Breast epithelium (tissue), 4 donors: ENCODE measurements at regions not wholly inside any gene's neighbourhood (a gene's known extent, or its start where the extent isn't known, plus 50 kb on each side); places are given as distances from the start of the nearest gene placed in this dataset.

Experiments used
- DNase-seq, 2 donors: peaks; one replicate each; pipeline ENCODE4 v3.0.0-alpha.2; 2019; ENCODE audit warnings: low spot score in 2 of 2
- H3K27ac ChIP-seq, 2 donors: fragments of 200-600 bp; sonication (generic) in 1 of 2; one replicate each; pipeline ENCODE4 v1.5.1; 2016 to 2019; ENCODE audit warnings: mild to moderate bottlenecking in 1 of 2
- H3K27me3 ChIP-seq, 2 donors: fragments of 200-600 bp; sonication (generic) in 1 of 2; one replicate each; pipeline versions ENCODE4 v1.5.1 to v1.6.0; 2017 to 2019; ENCODE audit warnings: control low read depth in 1 of 2, mild to moderate bottlenecking in 1 of 2
- H3K36me3 ChIP-seq: fragments of 200-600 bp; one replicate; pipeline ENCODE4 v1.5.1; 2019
- H3K4me1 ChIP-seq, 2 donors: fragments of 200-600 bp; sonication (generic); one replicate each; pipeline ENCODE4 v1.5.1; 2016 to 2019; ENCODE audit warnings: control low read depth in 1 of 2
- H3K4me3 ChIP-seq, 3 donors: fragments of 200-600 bp; sonication (generic); 1 replicate in 2 of 3; 2 replicates in 1 of 3; pipeline ENCODE4 v1.5.1; 2016 to 2019; ENCODE audit warnings: mild to moderate bottlenecking in 3 of 3, moderate library complexity in 2 of 3
- H3K9me3 ChIP-seq, 2 donors: fragments of 200-600 bp; sonication (generic) in 1 of 2; one replicate each; pipeline ENCODE4 v1.5.1; 2016 to 2019; ENCODE audit warnings: control low read depth in 1 of 2
- CTCF ChIP-seq, 3 donors: fragments of 450-650 bp; IDR thresholded peaks; one replicate each; pipeline ENCODE4 v1.5.1; 2016 to 2017; ENCODE audit warnings: antibody characterized with exemption in 3 of 3, mild to moderate bottlenecking in 3 of 3, moderate library complexity in 3 of 3
- POLR2A ChIP-seq: fragments of 450-650 bp; IDR thresholded peaks from one replicate; pipeline ENCODE4 v1.6.1; 2016; ENCODE audit warnings: antibody characterized with exemption, mild to moderate bottlenecking, moderate library complexity
- POLR2AphosphoS5 ChIP-seq, 3 donors: sonication (generic); formaldehyde crosslinking; IDR thresholded peaks; one replicate each; pipeline ENCODE4 v1.6.1; 2017; ENCODE audit warnings: antibody characterized with exemption in 3 of 3
- intact Hi-C: fragments of 100-400 bp; cut with DNase I; formaldehyde crosslinking; loops from one replicate; pipeline ENCODE4 v1.15.1; 2023; ENCODE audit warnings: low total_unique reads

DNA sequence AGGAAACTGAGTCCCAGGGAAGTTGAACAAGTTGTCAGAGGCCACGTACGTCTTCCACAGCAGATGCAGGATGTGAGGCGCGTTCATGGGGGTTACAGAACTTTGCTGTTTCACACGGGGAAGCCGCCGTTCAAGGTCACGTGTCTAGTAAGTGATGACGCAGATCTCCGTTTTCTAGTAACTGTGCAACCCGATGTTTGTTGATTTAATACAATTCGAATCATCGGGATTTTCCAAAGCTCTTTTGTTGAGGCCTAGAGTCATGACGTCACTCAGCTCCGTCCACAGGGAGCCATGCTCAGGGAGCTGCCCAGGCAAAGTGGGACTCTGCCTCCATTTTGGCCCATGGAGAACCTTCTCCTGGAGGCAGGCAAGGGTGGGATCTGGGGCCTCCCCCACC is 1121.8 kb downstream of the TBC1D22A start:
- intact Hi-C loops = no loop called here
- TF ChIP-seq POLR2AphosphoS5 (IDR thresholded peaks at IDR 0.05) (no peak), POLR2A (no peak), CTCF (IDR thresholded peaks at IDR 0.05) (no peak)

DNA sequence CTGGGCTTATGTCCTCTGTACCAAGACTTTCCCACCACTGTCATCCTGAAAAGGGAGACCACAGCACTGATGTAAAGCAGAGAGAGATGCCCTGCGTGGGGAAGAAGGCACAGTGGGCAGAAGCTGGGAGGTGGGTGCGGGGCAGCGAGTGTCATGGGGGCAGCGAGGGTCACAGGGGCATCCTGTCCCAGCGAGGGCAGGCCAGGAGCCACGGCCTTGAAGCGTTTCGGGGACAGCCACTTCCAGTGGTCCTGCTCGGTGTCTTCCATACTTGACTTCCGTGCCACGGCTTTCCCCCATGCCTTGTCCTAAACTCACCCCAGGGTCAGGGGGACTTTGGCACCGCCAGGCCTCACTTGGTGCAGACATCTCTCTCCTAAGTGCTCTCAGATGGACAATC is 1121.3 kb downstream of the TBC1D22A start:
- Histone ChIP-seq H3K36me3 (no peaks in the 10 kb centered on the region), H3K4me3 (no peak overlapping the region), H3K9me3 (no peaks in the 10 kb centered on the region), H3K27ac (no peak overlapping the region), H3K4me1 (no peaks in the 10 kb centered on the region), H3K27me3 (peaks cover 0 to 12% of the 10 kb centered on the region in 2 donors)
- intact Hi-C loops = no loop called here
- no peak for TF ChIP-seq CTCF (IDR thresholded peaks at IDR 0.05)
- TF ChIP-seq POLR2A = no peak
- no peak for TF ChIP-seq POLR2AphosphoS5 (IDR thresholded peaks at IDR 0.05)
- no peak for DNase-seq

More for the DNA sequence above, 1121.8 kb downstream of the TBC1D22A start:
- Histone ChIP-seq H3K9me3 (no peaks in the 10 kb centered on the region), H3K4me1 (no peaks in the 10 kb centered on the region), H3K27ac (no peak overlapping the region), H3K36me3 (no peaks in the 10 kb centered on the region), H3K27me3 (peaks cover 0 to 14% of the 10 kb centered on the region in 2 donors), H3K4me3 (no peak overlapping the region)
- DNase-seq = no peak

GRCh38 chr22:47879346-47879745 is 1116.9 kb downstream of the TBC1D22A start:
- H3K4me1 ChIP-seq = no peaks in the 10 kb centered on the region

DNA sequence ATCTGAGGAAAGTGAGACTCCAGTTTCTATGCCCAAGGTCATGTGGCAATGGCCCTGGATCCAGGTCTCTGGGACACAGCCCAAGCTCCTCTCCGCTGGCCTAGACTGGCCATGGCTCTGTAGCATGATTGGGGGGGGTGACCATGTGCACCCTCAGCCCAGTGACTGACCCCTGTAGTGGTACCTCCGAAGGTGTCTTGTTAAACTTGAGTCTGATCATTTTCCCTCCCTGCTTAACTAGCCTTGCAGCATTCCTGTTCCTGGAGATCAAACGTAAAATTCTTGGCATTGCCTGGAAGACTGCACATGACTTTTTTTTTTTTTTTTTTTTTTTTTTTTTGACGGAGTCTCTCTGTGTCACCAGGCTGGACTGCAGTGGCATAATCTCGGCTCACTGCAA is 1116.0 kb downstream of the TBC1D22A start:
- H3K27me3 ChIP-seq = peaks cover 0 to 4% of the 10 kb centered on the region in 2 donors
- TF ChIP-seq POLR2A (no peak), CTCF (IDR thresholded peaks at IDR 0.05) (no peak), POLR2AphosphoS5 (IDR thresholded peaks at IDR 0.05) (no peak)
- no peak for DNase-seq
- no peaks in the 10 kb centered on the region for H3K9me3 ChIP-seq
- no peak overlapping the region for H3K4me3 ChIP-seq
- H3K36me3 ChIP-seq = no peaks in the 10 kb centered on the region
- H3K4me1 ChIP-seq = no peaks in the 10 kb centered on the region
- H3K27ac ChIP-seq = no peak overlapping the region
- intact Hi-C loops = no loop called here

More at GRCh38 chr22:47879346-47879745, 1116.9 kb downstream of the TBC1D22A start:
- Histone ChIP-seq H3K36me3 (no peaks in the 10 kb centered on the region), H3K27ac (no peak overlapping the region), H3K27me3 (peaks cover 0 to 4% of the 10 kb centered on the region in 2 donors), H3K4me3 (no peak overlapping the region), H3K9me3 (no peaks in the 10 kb centered on the region)
- TF ChIP-seq POLR2AphosphoS5 (IDR thresholded peaks at IDR 0.05) (no peak), CTCF (IDR thresholded peaks at IDR 0.05) (no peak), POLR2A (no peak)
- no peak for DNase-seq
- intact Hi-C loops = no loop called here

GRCh38 chr22:47872761-47873535 is 1110.5 kb downstream of the TBC1D22A start:
- Histone ChIP-seq H3K36me3 (no peaks in the 10 kb centered on the region), H3K4me1 (no peaks in the 10 kb centered on the region), H3K9me3 (peaks cover 0 to 4% of the 10 kb centered on the region in 2 donors), H3K27ac (no peak overlapping the region), H3K4me3 (no peak overlapping the region), H3K27me3 (peaks cover 0 to 12% of the 10 kb centered on the region in 2 donors)
- DNase-seq = no peak
- intact Hi-C loops = no loop called here
- TF ChIP-seq POLR2AphosphoS5 (IDR thresholded peaks at IDR 0.05) (no peak), CTCF (IDR thresholded peaks at IDR 0.05) (no peak), POLR2A (no peak)
